A549 (cell line): ENCODE measurements at regions not wholly inside any gene's neighbourhood (a gene's known extent, or its start where the extent isn't known, plus 50 kb on each side); places are given as distances from the start of the nearest gene placed in this dataset.

Experiments
- ATAC-seq, 2 experiments: fragments of 200-7000 bp in 1 of 2; fragments of >200 bp in 1 of 2; cut with Nextera tagmentation in 1 of 2; cut with Tn5 transposase in 1 of 2; 3 replicates each; pipeline versions ENCODE4 v1.8.0 to v1.9.1; 2018 to 2020; ENCODE audit warnings: mild to moderate bottlenecking in 1 of 2, moderate library complexity in 1 of 2
- CTCF ChIA-PET: fragments of 300-600 bp; sonication (Branson Sonifier 250); formaldehyde crosslinking; extraction: SDS; loops from one replicate; lab custom pipeline; 2021; ENCODE audit warnings: antibody characterized with exemption, inconsistent platforms; lab: Yijun Ruan, JAX
- POLR2A ChIA-PET: fragments of 350-600 bp; formaldehyde crosslinking; extraction: SDS; loops from one replicate; lab custom pipeline; 2021; ENCODE audit warnings: antibody characterized with exemption, inconsistent platforms; lab: Yijun Ruan, JAX
- DNase-seq, 2 experiments: peaks; one replicate each; pipeline versions ENCODE4 v3.0.0 to v3.0.0-alpha.2; 2011 to 2016; ENCODE audit warnings: low read depth in 1 of 2, low spot score in 1 of 2
- FAIRE-seq: peaks from 2 replicates; lab custom pipeline; 2011; peaks lifted over from hg19 to GRCh38; lab: Jason Lieb, UNC
- H3K27ac ChIP-seq, 2 experiments: fragments of >200 bp; sonication (Bioruptor Twin); formaldehyde crosslinking; 3 replicates each; pipeline ENCODE4 v1.5.1; 2016 to 2017
- H3K4me1 ChIP-seq: fragments of >200 bp; sonication (Bioruptor Twin); formaldehyde crosslinking; 3 replicates; pipeline ENCODE4 v1.6.1; 2016
- H3K4me2 ChIP-seq: fragments of >200 bp; sonication (Bioruptor Twin); formaldehyde crosslinking; 3 replicates; pipeline ENCODE4 v1.6.1; 2016
- H3K4me3 ChIP-seq: fragments of >200 bp; sonication (Bioruptor Twin); formaldehyde crosslinking; 3 replicates; pipeline ENCODE4 v1.5.1; 2016
- H3K9me3 ChIP-seq: fragments of >200 bp; sonication (Bioruptor Twin); formaldehyde crosslinking; 3 replicates; pipeline ENCODE4 v1.6.1; 2016
- BCL3 ChIP-seq: fragments of >200 bp; sonication (Bioruptor Twin); formaldehyde crosslinking; IDR thresholded peaks from 3 replicates; pipeline ENCODE4 v1.6.1; 2016
- CBX2 ChIP-seq: fragments of 200-600 bp; sonication (generic); IDR thresholded peaks from 2 replicates; pipeline ENCODE4 v1.6.1; 2016; ENCODE audit warnings: low read depth, mild to moderate bottlenecking, borderline replicate concordance
- CBX8 ChIP-seq: fragments of 200-600 bp; sonication (generic); IDR thresholded peaks from 2 replicates; pipeline ENCODE4 v1.6.1; 2016
- CHD4 ChIP-seq: fragments of 200-600 bp; sonication (generic); IDR thresholded peaks from 2 replicates; pipeline ENCODE4 v1.6.1; 2016; ENCODE audit warnings: antibody characterized with exemption, mild to moderate bottlenecking, borderline replicate concordance
- E2F6 ChIP-seq: IDR thresholded peaks from 2 replicates; pipeline ENCODE4 v1.6.1; 2012; ENCODE audit warnings: low read depth, borderline replicate concordance
- EHF ChIP-seq: fragments of 250-450 bp; sonication (Bioruptor Pico); IDR thresholded peaks from 2 replicates; pipeline ENCODE4 v1.5.0; 2020; ENCODE audit warnings: mild to moderate bottlenecking
- ELK1 ChIP-seq: fragments of 150-350 bp; IDR thresholded peaks from 2 replicates; pipeline ENCODE4 v1.6.1; 2014; ENCODE audit warnings: low read depth, mild to moderate bottlenecking, low read length
- FOSB ChIP-seq: fragments of 250-450 bp; sonication (Bioruptor Pico); IDR thresholded peaks from 2 replicates; pipeline ENCODE4 v1.5.0; 2020; ENCODE audit warnings: mild to moderate bottlenecking, moderate library complexity
- FOSL2 ChIP-seq, 2 experiments: fragments of 450-650 bp in 1 of 2; fragments of >200 bp in 1 of 2; sonication (Bioruptor Twin) in 1 of 2; formaldehyde crosslinking; IDR thresholded peaks; 2 replicates each; pipeline versions ENCODE4 v1.5.0 to v1.6.1; 2016 to 2020; ENCODE audit warnings: mild to moderate bottlenecking in 1 of 2, moderate library complexity in 1 of 2
- FOXS1 ChIP-seq: fragments of 250-450 bp; sonication (Bioruptor Pico); IDR thresholded peaks from 2 replicates; pipeline ENCODE4 v1.5.0; 2020; ENCODE audit warnings: mild to moderate bottlenecking, moderate library complexity
- GATA3 ChIP-seq: IDR thresholded peaks from 2 replicates; pipeline ENCODE4 v1.6.1; 2012; ENCODE audit warnings: borderline replicate concordance
- HDAC2 ChIP-seq: fragments of 200-600 bp; sonication (generic); IDR thresholded peaks from 2 replicates; pipeline ENCODE4 v1.6.1; 2016
- HES2 ChIP-seq: fragments of >200 bp; sonication (Bioruptor Twin); formaldehyde crosslinking; IDR thresholded peaks from 2 replicates; pipeline ENCODE4 v1.6.1; 2016
- HEYL ChIP-seq: fragments of 250-450 bp; sonication (Bioruptor Pico); IDR thresholded peaks from 2 replicates; pipeline ENCODE4 v1.8.0; 2021; ENCODE audit warnings: mild to moderate bottlenecking, moderate library complexity
- HOXA7 ChIP-seq: fragments of 250-450 bp; sonication (Bioruptor Pico); IDR thresholded peaks from 2 replicates; pipeline ENCODE4 v1.5.0; 2020; ENCODE audit warnings: mild to moderate bottlenecking, moderate library complexity
- MAX ChIP-seq: IDR thresholded peaks from 2 replicates; pipeline ENCODE4 v1.6.1; 2012
- PBX3 ChIP-seq: IDR thresholded peaks from 2 replicates; pipeline ENCODE4 v1.6.1; 2012
- PHF8 ChIP-seq: fragments of 200-600 bp; sonication (generic); IDR thresholded peaks from 2 replicates; pipeline ENCODE4 v1.6.1; 2016; ENCODE audit warnings: low read depth, mild to moderate bottlenecking, antibody characterized with exemption, moderate library complexity, borderline replicate concordance
- RCOR1 ChIP-seq: fragments of 150-350 bp; IDR thresholded peaks from 2 replicates; pipeline ENCODE4 v1.6.1; 2014; ENCODE audit warnings: antibody characterized with exemption, low read length, low read depth
- REST ChIP-seq: fragments of 200-600 bp; sonication (generic); IDR thresholded peaks from 2 replicates; pipeline ENCODE4 v1.6.1; 2016; ENCODE audit warnings: antibody characterized with exemption, mild to moderate bottlenecking, moderate library complexity
- RFX5 ChIP-seq: fragments of 450-650 bp; IDR thresholded peaks from 2 replicates; pipeline ENCODE4 v1.7.1; 2014; ENCODE audit warnings: antibody characterized with exemption, mild to moderate bottlenecking, moderate library complexity
- TP53 ChIP-seq: fragments of 250-450 bp; sonication (Bioruptor Pico); IDR thresholded peaks from 2 replicates; pipeline ENCODE4 v1.5.0; 2021; ENCODE audit warnings: mild to moderate bottlenecking, moderate library complexity
- USF2 ChIP-seq: fragments of 450-650 bp; IDR thresholded peaks from 2 replicates; pipeline ENCODE4 v1.6.1; 2014; ENCODE audit warnings: antibody characterized with exemption
- ZC3H11A ChIP-seq: fragments of 450-650 bp; IDR thresholded peaks from 2 replicates; pipeline ENCODE4 v1.6.1; 2014; ENCODE audit warnings: antibody characterized with exemption, mild to moderate bottlenecking
- WGBS: methylation state at CpG from one replicate; pipeline ENCODE4 v1.1.6; 2017; ENCODE audit errors: missing lambda C conversion rate; 5-methylcytosine and 5-hydroxymethylcytosine counted together

GRCh38 chr14:38080696-38081095 lies 127.0 kb upstream of the SSTR1 start:
- Histone ChIP-seq H3K4me3 (no peak overlapping the region), H3K4me1 (peaks cover 8% of the 10 kb centered on the region; the same call in 2 of the 3 replicates), H3K4me2 (no peak overlapping the region), H3K27ac (no peak overlapping the region), H3K9me3 (no peaks in the 10 kb centered on the region)
- DNase-seq = no peak
- no peak for ATAC-seq
- FAIRE-seq = no peak
- ChIA-PET POLR2A (no interaction called here), CTCF (no interaction called here)
- 47% methylated on average over 2 of the region's 2 CpGs for WGBS
- TF ChIP-seq E2F6 (no peak), HDAC2 (no peak), ELK1 (no peak), ZC3H11A (no peak), GATA3 (no peak), HES2 (no peak), RCOR1 (no peak), USF2 (no peak), FOSL2 (IDR thresholded peaks at IDR 0.05) (no peak), FOSL2 (CRISPR knock-in tag; IDR thresholded peaks at IDR 0.05) (no peak), CHD4 (no peak), RFX5 (no peak)

- no peak for FAIRE-seq
- no peak for DNase-seq
- Histone ChIP-seq H3K4me1 (peaks cover 8% of the 10 kb centered on the region; the same call in 2 of the 3 replicates), H3K4me2 (no peak overlapping the region), H3K27ac (no peak overlapping the region), H3K4me3 (no peak overlapping the region), H3K9me3 (no peaks in the 10 kb centered on the region)
- TF ChIP-seq HEYL (CRISPR knock-in tag) = no peak
- no peak for TF ChIP-seq E2F6
- TF ChIP-seq USF2 = no peak
- no peak for TF ChIP-seq FOXS1 (CRISPR knock-in tag)
- TF ChIP-seq MAX = no peak
- no peak for TF ChIP-seq RFX5
- no peak for TF ChIP-seq CBX2
- no peak for TF ChIP-seq BCL3
- TF ChIP-seq HOXA7 = no peak
- TF ChIP-seq TP53 (CRISPR knock-in tag) = no peak
- no peak for TF ChIP-seq HDAC2
- TF ChIP-seq ZC3H11A = no peak
- no peak for TF ChIP-seq PBX3
- no peak for TF ChIP-seq FOSB
- TF ChIP-seq CBX8 = no peak
- no peak for TF ChIP-seq REST
- TF ChIP-seq EHF (CRISPR knock-in tag) = no peak
- no peak for TF ChIP-seq PHF8
- ChIA-PET POLR2A (no interaction called here), CTCF (no interaction called here)
- ATAC-seq = no peak
- WGBS = 4% methylated on average over 1 of the region's 1 CpG
These were observed 124.7 kb upstream of the SSTR1 start for GRCh38 chr14:38083039-38083438.
